ENCODE measurements at regions not wholly inside any gene's neighbourhood (a gene's known extent, or its start where the extent isn't known, plus 50 kb on each side); places are given as distances from the start of the nearest gene placed in this dataset.

- TF ChIP-seq, protein P1, sequence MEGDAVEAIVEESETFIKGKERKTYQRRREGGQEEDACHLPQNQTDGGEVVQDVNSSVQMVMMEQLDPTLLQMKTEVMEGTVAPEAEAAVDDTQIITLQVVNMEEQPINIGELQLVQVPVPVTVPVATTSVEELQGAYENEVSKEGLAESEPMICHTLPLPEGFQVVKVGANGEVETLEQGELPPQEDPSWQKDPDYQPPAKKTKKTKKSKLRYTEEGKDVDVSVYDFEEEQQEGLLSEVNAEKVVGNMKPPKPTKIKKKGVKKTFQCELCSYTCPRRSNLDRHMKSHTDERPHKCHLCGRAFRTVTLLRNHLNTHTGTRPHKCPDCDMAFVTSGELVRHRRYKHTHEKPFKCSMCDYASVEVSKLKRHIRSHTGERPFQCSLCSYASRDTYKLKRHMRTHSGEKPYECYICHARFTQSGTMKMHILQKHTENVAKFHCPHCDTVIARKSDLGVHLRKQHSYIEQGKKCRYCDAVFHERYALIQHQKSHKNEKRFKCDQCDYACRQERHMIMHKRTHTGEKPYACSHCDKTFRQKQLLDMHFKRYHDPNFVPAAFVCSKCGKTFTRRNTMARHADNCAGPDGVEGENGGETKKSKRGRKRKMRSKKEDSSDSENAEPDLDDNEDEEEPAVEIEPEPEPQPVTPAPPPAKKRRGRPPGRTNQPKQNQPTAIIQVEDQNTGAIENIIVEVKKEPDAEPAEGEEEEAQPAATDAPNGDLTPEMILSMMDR (IDR thresholded peaks at IDR 0.05; ENCODE audit: insufficient read depth, low read length): no peak
- no peak for TF ChIP-seq REST (IDR thresholded peaks at IDR 0.05; ENCODE audit: insufficient replicate concordance, low read depth)
- TF ChIP-seq POLR2AphosphoS5 (IDR thresholded peaks at IDR 0.05; ENCODE audit: low read depth): no peak
- no peak for TF ChIP-seq SPI1 (IDR thresholded peaks at IDR 0.05; ENCODE audit: borderline replicate concordance, low read depth)
Measured at GRCh38 chr11:91170711-91171110, 947.9 kb upstream of the CHORDC1 start.
